ENCODE measurements at regions not wholly inside any gene's neighbourhood (a gene's known extent, or its start where the extent isn't known, plus 50 kb on each side); places are given as distances from the start of the nearest gene placed in this dataset.

GRCh38 chr18:78692105-78692504, 287.5 kb upstream of the SALL3 start:
- WGBS (ENCODE audit: low lambda C conversion rate) = 0% methylated on average over 1 of the region's 1 CpG
- H3K36me3 ChIP-seq (replicated peaks in 1 of 2; ENCODE audit: control insufficient read depth in 1 of 2, insufficient read depth in 2 of 2, low read length in 2 of 2) = no peaks in the 10 kb centered on the region
- H2AFZ ChIP-seq (ENCODE audit: low read length) = no peak overlapping the region
- no peak overlapping the region for H3K9ac ChIP-seq (ENCODE audit: insufficient read depth, low read depth, low read length)
- no peak for DNase-seq (ENCODE audit: low spot score)
- H3K27ac ChIP-seq (ENCODE audit: extremely low read length, insufficient read depth, low read length) = no peak overlapping the region
- H3K4me2 ChIP-seq (ENCODE audit: low read depth, low read length) = no peak overlapping the region
- H3K79me2 ChIP-seq (ENCODE audit: insufficient read depth, low read length) = no peaks in the 10 kb centered on the region
- ATAC-seq = no peak
- TF ChIP-seq ZFP37 (CRISPR knock-in tag; IDR thresholded peaks at IDR 0.05; ENCODE audit: borderline replicate concordance) (no peak), ZNF605 (CRISPR knock-in tag; IDR thresholded peaks at IDR 0.05) (no peak), FOXK1 (CRISPR knock-in tag; IDR thresholded peaks at IDR 0.05; ENCODE audit: borderline replicate concordance, low read depth) (no peak), PCBP1 (IDR thresholded peaks at IDR 0.05; ENCODE audit: borderline replicate concordance, low read depth, low read length) (no peak), NR3C1 (CRISPR knock-in tag; IDR thresholded peaks at IDR 0.05) (no peak)
- FAIRE-seq = no peak
- H3K4me1 ChIP-seq (ENCODE audit: insufficient read depth, low read length) = no peaks in the 10 kb centered on the region
- no peaks in the 10 kb centered on the region for H4K20me1 ChIP-seq (ENCODE audit: insufficient read depth, low read length)
- intact Hi-C loops (cut with micrococcal nuclease; ENCODE audit: unreplicated experiment) (no loop called here), in situ Hi-C loops (cut with HindIII; ENCODE audit: extremely low pct_ligation_motif_present, low pct_unique_long_range_greater_than_20kb) (no loop called here)
- no peaks in the 10 kb centered on the region for H3K9me3 ChIP-seq (ENCODE audit: low read length)
- CTCF ChIA-PET (ENCODE audit: low intra/inter-chr PET ratio, low total read pairs) = no interaction called here
- BruUV-seq (replicated peaks) = no TSS peak
- peaks cover 4 to 32% of the 10 kb centered on the region in 2 experiments for H3K27me3 ChIP-seq (ENCODE audit: control insufficient read depth in 1 of 2, insufficient read depth in 2 of 2, low read length in 2 of 2)
- no peak overlapping the region for H3K4me3 ChIP-seq (replicated peaks in 1 of 3; ENCODE audit: insufficient read depth in 1 of 3, low read depth in 2 of 3, low read length in 3 of 3)
- POLR2A ChIA-PET = no interaction called here

- Histone ChIP-seq H3K36me3 (replicated peaks in 1 of 2; ENCODE audit: control insufficient read depth in 1 of 2, insufficient read depth in 2 of 2, low read length in 2 of 2) (no peaks in the 10 kb centered on the region), H3K9me3 (ENCODE audit: low read length) (no peaks in the 10 kb centered on the region), H4K20me1 (ENCODE audit: insufficient read depth, low read length) (no peaks in the 10 kb centered on the region), H3K4me3 (replicated peaks in 1 of 3; ENCODE audit: insufficient read depth in 1 of 3, low read depth in 2 of 3, low read length in 3 of 3) (no peak overlapping the region), H2AFZ (ENCODE audit: low read length) (no peak overlapping the region), H3K79me2 (ENCODE audit: insufficient read depth, low read length) (no peaks in the 10 kb centered on the region), H3K27ac (ENCODE audit: extremely low read length, insufficient read depth, low read length) (no peak overlapping the region), H3K4me1 (ENCODE audit: insufficient read depth, low read length) (no peaks in the 10 kb centered on the region), H3K4me2 (ENCODE audit: low read depth, low read length) (no peak overlapping the region), H3K27me3 (ENCODE audit: control insufficient read depth in 1 of 2, insufficient read depth in 2 of 2, low read length in 2 of 2) (peaks cover 5 to 32% of the 10 kb centered on the region in 2 experiments; a peak in 4 of 5 replicates), H3K9ac (ENCODE audit: insufficient read depth, low read depth, low read length) (no peak overlapping the region)
- DNase-seq (ENCODE audit: low spot score) = no peak
- no peak for ATAC-seq
- in situ Hi-C loops (cut with HindIII; ENCODE audit: extremely low pct_ligation_motif_present, low pct_unique_long_range_greater_than_20kb) (no loop called here), intact Hi-C loops (cut with micrococcal nuclease; ENCODE audit: unreplicated experiment) (no loop called here)
- BruUV-seq (replicated peaks) = no TSS peak
- POLR2A ChIA-PET = no interaction called here
- FAIRE-seq = no peak
- CTCF ChIA-PET (ENCODE audit: low intra/inter-chr PET ratio, low total read pairs) = no interaction called here
- 47% methylated on average over 6 of the region's 7 CpGs for WGBS (ENCODE audit: low lambda C conversion rate)
- TF ChIP-seq ZNF263 (CRISPR knock-in tag; IDR thresholded peaks at IDR 0.05) = no peak
- TF ChIP-seq ZNF513 (CRISPR knock-in tag; conservative IDR thresholded peaks at IDR 0.05) = no peak
- TF ChIP-seq RFXANK (CRISPR knock-in tag; IDR thresholded peaks at IDR 0.05) = no peak
- no peak for TF ChIP-seq ARNT (IDR thresholded peaks at IDR 0.05)
- TF ChIP-seq ATF7 (IDR thresholded peaks at IDR 0.05) = no peak
- no peak for TF ChIP-seq ATF7 (CRISPR knock-in tag; IDR thresholded peaks at IDR 0.05)
- no peak for TF ChIP-seq ZNF17 (CRISPR knock-in tag; IDR thresholded peaks at IDR 0.05)
- no peak for TF ChIP-seq ASH2L (IDR thresholded peaks at IDR 0.05; ENCODE audit: insufficient read length, low read depth, low read length)
- TF ChIP-seq SRSF1 (optimal IDR thresholded peaks at IDR 0.05; ENCODE audit: low read depth, low read length) = no peak
- no peak for TF ChIP-seq ZNF660 (CRISPR knock-in tag; IDR thresholded peaks at IDR 0.05; ENCODE audit: borderline replicate concordance, low read depth)
- no peak for TF ChIP-seq KLF9 (CRISPR knock-in tag; IDR thresholded peaks at IDR 0.05; ENCODE audit: low read depth)
- no peak for TF ChIP-seq HINFP (CRISPR knock-in tag; IDR thresholded peaks at IDR 0.05; ENCODE audit: low read depth)
- TF ChIP-seq ZFP36L2 (CRISPR knock-in tag; IDR thresholded peaks at IDR 0.05) = no peak
Measured at GRCh38 chr18:78693429-78693828, 286.2 kb upstream of the SALL3 start.

All from HepG2 (cell line).